GM23338 (cell line): ENCODE measurements at regions not wholly inside any gene's neighbourhood (a gene's known extent, or its start where the extent isn't known, plus 50 kb on each side); places are given as distances from the start of the nearest gene placed in this dataset.

Experiments
- ATAC-seq: fragments of 200-7000 bp; cut with Tn5 transposase; 3 replicates; pipeline ENCODE4 v1.9.1; 2020
- DNase-seq: peaks from one replicate; pipeline ENCODE4 v3.0.0-alpha.2; 2015; ENCODE audit warnings: low spot score
- H2AFZ ChIP-seq: fragments of 200-600 bp; sonication (generic); 2 replicates; pipeline ENCODE4 v1.8.0; 2016; ENCODE audit warnings: antibody characterized with exemption, mild to moderate bottlenecking, moderate library complexity
- H3F3A ChIP-seq: fragments of 200-600 bp; sonication (generic); replicated peaks from 2 replicates; pipeline ENCODE4 v1.8.0; 2017; ENCODE audit warnings: antibody characterized with exemption, mixed run types, low read depth
- H3K27ac ChIP-seq: fragments of 200-600 bp; sonication (generic); 2 replicates; pipeline ENCODE4 v1.6.1; 2016; ENCODE audit warnings: low read depth
- H3K27me3 ChIP-seq: fragments of 200-600 bp; sonication (generic); 2 replicates; pipeline ENCODE4 v1.8.0; 2016; ENCODE audit warnings: mild to moderate bottlenecking, mixed run types, moderate library complexity; ENCODE audit not compliant: insufficient read depth
- H3K36me3 ChIP-seq: fragments of 200-600 bp; sonication (generic); 2 replicates; pipeline ENCODE4 v1.8.0; 2016; ENCODE audit warnings: mild to moderate bottlenecking; ENCODE audit not compliant: insufficient read depth
- H3K4me1 ChIP-seq: fragments of 200-600 bp; sonication (generic); 2 replicates; pipeline ENCODE4 v1.8.0; 2016; ENCODE audit warnings: mild to moderate bottlenecking, moderate library complexity; ENCODE audit not compliant: insufficient read depth
- H3K4me2 ChIP-seq: fragments of 200-600 bp; sonication (generic); 2 replicates; pipeline ENCODE4 v1.7.1; 2017; ENCODE audit warnings: mixed run types
- H3K4me3 ChIP-seq: fragments of 200-600 bp; sonication (generic); 2 replicates; pipeline ENCODE4 v1.6.1; 2016; ENCODE audit warnings: mixed run types
- H3K79me2 ChIP-seq: fragments of 200-600 bp; sonication (generic); replicated peaks from 2 replicates; pipeline ENCODE4 v1.8.0; 2017; ENCODE audit warnings: mild to moderate bottlenecking; ENCODE audit not compliant: insufficient read depth
- H3K9me2 ChIP-seq: fragments of 200-600 bp; sonication (generic); 2 replicates; pipeline ENCODE4 v1.8.0; 2017; ENCODE audit not compliant: insufficient read depth
- H4K20me1 ChIP-seq: fragments of 200-600 bp; sonication (generic); replicated peaks from 2 replicates; pipeline ENCODE4 v1.8.0; 2017; ENCODE audit warnings: mild to moderate bottlenecking; ENCODE audit not compliant: insufficient read depth
- H3K27ac Mint-ChIP-seq: 2 replicates; pipeline ENCODE4 v1.8.0; 2020; ENCODE audit warnings: inconsistent platforms, mild to moderate bottlenecking, moderate library complexity, mixed read lengths
- H3K27me3 Mint-ChIP-seq: 3 replicates; pipeline ENCODE4 v1.8.0; 2022; ENCODE audit warnings: low read depth, mild to moderate bottlenecking, moderate library complexity, mixed read lengths, inconsistent platforms; ENCODE audit not compliant: insufficient read depth, poor library complexity
- H3K36me3 Mint-ChIP-seq: 3 replicates; pipeline ENCODE4 v1.8.0; 2021; ENCODE audit warnings: low read depth, mild to moderate bottlenecking, inconsistent platforms, moderate library complexity, mixed read lengths
- H3K4me1 Mint-ChIP-seq: 3 replicates; pipeline ENCODE4 v1.8.0; 2020; ENCODE audit warnings: mild to moderate bottlenecking, inconsistent platforms, mixed read lengths
- H3K4me3 Mint-ChIP-seq: 3 replicates; pipeline ENCODE4 v1.8.0; 2021; ENCODE audit warnings: moderate library complexity, mild to moderate bottlenecking, inconsistent platforms, mixed read lengths
- H3K9me3 Mint-ChIP-seq: 3 replicates; pipeline ENCODE4 v1.8.0; 2020; ENCODE audit warnings: moderate library complexity, mild to moderate bottlenecking, inconsistent platforms, mixed read lengths
- CREB1 ChIP-seq: fragments of 250-450 bp; sonication (Bioruptor Pico); IDR thresholded peaks from 2 replicates; pipeline ENCODE4 v1.5.0; 2020; ENCODE audit warnings: low read depth, mild to moderate bottlenecking, moderate library complexity
- EZH2 ChIP-seq: fragments of 200-600 bp; sonication (generic); IDR thresholded peaks from one replicate; pipeline ENCODE4 v1.8.0; 2017; ENCODE audit warnings: antibody characterized with exemption, mild to moderate bottlenecking, low read depth; ENCODE audit not compliant: unreplicated experiment
- EZH2phosphoT487 ChIP-seq: fragments of 200-600 bp; sonication (generic); IDR thresholded peaks from one replicate; pipeline ENCODE4 v1.8.1; 2018; ENCODE audit warnings: antibody characterized with exemption; ENCODE audit not compliant: unreplicated experiment
- JUNB ChIP-seq: IDR thresholded peaks from one replicate; pipeline ENCODE4 v1.6.1; 2016; ENCODE audit warnings: antibody characterized with exemption; ENCODE audit not compliant: unreplicated experiment
- NANOG ChIP-seq: IDR thresholded peaks from 2 replicates; pipeline ENCODE4 v1.6.1; 2016; ENCODE audit warnings: antibody characterized with exemption, borderline replicate concordance
- POLR2AphosphoS5 ChIP-seq: IDR thresholded peaks from 2 replicates; pipeline ENCODE4 v1.6.1; 2016; ENCODE audit warnings: antibody characterized with exemption, low read depth
- STAT1 ChIP-seq: IDR thresholded peaks from one replicate; pipeline ENCODE4 v1.6.1; 2016; ENCODE audit warnings: antibody characterized with exemption; ENCODE audit not compliant: unreplicated experiment
- ZNF114 ChIP-seq: fragments of 250-450 bp; sonication (Bioruptor Pico); IDR thresholded peaks from 2 replicates; pipeline ENCODE4 v1.5.0; 2020; ENCODE audit warnings: mild to moderate bottlenecking, moderate library complexity
- ZNF331 ChIP-seq: fragments of 250-450 bp; sonication (Bioruptor Pico); IDR thresholded peaks from 2 replicates; pipeline ENCODE4 v1.5.0; 2020; ENCODE audit warnings: low read depth, mild to moderate bottlenecking, moderate library complexity
- TF ChIP-seq, protein P1 (sequence below), 2 experiments: fragments of 200-600 bp in 1 of 2; sonication (generic) in 1 of 2; conservative IDR thresholded peaks; 2 replicates each; pipeline versions ENCODE4 v1.5.1 to v1.6.1; 2016 to 2017; ENCODE audit warnings: antibody characterized with exemption in 2 of 2, low read depth in 2 of 2, mild to moderate bottlenecking in 2 of 2, moderate library complexity in 1 of 2
- TF ChIP-seq, protein P2 (sequence below): IDR thresholded peaks from one replicate; pipeline ENCODE4 v1.6.1; 2018; ENCODE audit warnings: antibody characterized with exemption; ENCODE audit not compliant: unreplicated experiment
- TF ChIP-seq, protein P3 (sequence below): IDR thresholded peaks from 2 replicates; pipeline ENCODE4 v1.6.1; 2016; ENCODE audit warnings: antibody characterized with exemption
- TF ChIP-seq, protein P4 (sequence below): fragments of 250-450 bp; sonication (Bioruptor Pico); IDR thresholded peaks from 2 replicates; pipeline ENCODE4 v1.5.0; 2020; ENCODE audit warnings: mild to moderate bottlenecking, moderate library complexity

DNA sequence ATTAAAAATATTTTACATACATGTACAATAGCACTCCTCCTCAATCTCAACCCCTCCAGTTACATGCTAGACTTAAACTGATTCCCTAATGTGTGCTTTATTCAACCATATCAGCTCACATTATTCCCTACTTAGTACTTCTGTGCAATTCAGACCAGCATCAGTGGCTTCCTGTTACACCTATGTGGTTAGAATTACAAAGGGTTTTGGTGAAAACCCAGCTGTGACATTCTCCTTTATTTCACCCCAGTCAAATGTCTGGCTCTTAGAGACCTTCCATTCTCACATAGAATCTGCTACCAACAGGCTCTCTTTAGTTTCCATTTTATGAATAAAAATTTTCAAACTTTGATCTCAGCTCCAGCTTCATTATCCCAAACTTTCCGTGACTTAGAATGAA lies 85.2 kb upstream of the SLC7A11 start:
- Histone ChIP-seq H3K4me3 (no peak overlapping the region), H3K4me1 (no peaks in the 10 kb centered on the region), H3K27me3 (no peaks in the 10 kb centered on the region), H3K79me2 (no peaks in the 10 kb centered on the region), H2AFZ (no peak overlapping the region), H3K27ac (no peak overlapping the region), H4K20me1 (no peaks in the 10 kb centered on the region), H3K36me3 (no peaks in the 10 kb centered on the region), H3K9me2 (peaks cover 3% of the 10 kb centered on the region; the same call in 1 of the 2 replicates), H3K4me2 (no peak overlapping the region), H3F3A (no peaks in the 10 kb centered on the region)
- Mint-ChIP-seq H3K9me3 (peaks cover 3% of the 10 kb centered on the region; the same call in 1 of the 3 replicates), H3K27me3 (peaks cover 3% of the 10 kb centered on the region), H3K4me1 (peaks cover 10% of the 10 kb centered on the region), H3K4me3 (no peak overlapping the region), H3K36me3 (no peaks in the 10 kb centered on the region; the same call in 2 of the 3 replicates), H3K27ac (no peak overlapping the region)
- TF ChIP-seq ZNF331 (CRISPR knock-in tag): no peak
- TF ChIP-seq CREB1 (CRISPR knock-in tag): no peak
- TF ChIP-seq NANOG: no peak
- TF ChIP-seq, protein P1, sequence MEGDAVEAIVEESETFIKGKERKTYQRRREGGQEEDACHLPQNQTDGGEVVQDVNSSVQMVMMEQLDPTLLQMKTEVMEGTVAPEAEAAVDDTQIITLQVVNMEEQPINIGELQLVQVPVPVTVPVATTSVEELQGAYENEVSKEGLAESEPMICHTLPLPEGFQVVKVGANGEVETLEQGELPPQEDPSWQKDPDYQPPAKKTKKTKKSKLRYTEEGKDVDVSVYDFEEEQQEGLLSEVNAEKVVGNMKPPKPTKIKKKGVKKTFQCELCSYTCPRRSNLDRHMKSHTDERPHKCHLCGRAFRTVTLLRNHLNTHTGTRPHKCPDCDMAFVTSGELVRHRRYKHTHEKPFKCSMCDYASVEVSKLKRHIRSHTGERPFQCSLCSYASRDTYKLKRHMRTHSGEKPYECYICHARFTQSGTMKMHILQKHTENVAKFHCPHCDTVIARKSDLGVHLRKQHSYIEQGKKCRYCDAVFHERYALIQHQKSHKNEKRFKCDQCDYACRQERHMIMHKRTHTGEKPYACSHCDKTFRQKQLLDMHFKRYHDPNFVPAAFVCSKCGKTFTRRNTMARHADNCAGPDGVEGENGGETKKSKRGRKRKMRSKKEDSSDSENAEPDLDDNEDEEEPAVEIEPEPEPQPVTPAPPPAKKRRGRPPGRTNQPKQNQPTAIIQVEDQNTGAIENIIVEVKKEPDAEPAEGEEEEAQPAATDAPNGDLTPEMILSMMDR (conservative IDR thresholded peaks at IDR 0.05; ENCODE audit: low read depth in 2 of 2): no peak
- TF ChIP-seq, protein P2, sequence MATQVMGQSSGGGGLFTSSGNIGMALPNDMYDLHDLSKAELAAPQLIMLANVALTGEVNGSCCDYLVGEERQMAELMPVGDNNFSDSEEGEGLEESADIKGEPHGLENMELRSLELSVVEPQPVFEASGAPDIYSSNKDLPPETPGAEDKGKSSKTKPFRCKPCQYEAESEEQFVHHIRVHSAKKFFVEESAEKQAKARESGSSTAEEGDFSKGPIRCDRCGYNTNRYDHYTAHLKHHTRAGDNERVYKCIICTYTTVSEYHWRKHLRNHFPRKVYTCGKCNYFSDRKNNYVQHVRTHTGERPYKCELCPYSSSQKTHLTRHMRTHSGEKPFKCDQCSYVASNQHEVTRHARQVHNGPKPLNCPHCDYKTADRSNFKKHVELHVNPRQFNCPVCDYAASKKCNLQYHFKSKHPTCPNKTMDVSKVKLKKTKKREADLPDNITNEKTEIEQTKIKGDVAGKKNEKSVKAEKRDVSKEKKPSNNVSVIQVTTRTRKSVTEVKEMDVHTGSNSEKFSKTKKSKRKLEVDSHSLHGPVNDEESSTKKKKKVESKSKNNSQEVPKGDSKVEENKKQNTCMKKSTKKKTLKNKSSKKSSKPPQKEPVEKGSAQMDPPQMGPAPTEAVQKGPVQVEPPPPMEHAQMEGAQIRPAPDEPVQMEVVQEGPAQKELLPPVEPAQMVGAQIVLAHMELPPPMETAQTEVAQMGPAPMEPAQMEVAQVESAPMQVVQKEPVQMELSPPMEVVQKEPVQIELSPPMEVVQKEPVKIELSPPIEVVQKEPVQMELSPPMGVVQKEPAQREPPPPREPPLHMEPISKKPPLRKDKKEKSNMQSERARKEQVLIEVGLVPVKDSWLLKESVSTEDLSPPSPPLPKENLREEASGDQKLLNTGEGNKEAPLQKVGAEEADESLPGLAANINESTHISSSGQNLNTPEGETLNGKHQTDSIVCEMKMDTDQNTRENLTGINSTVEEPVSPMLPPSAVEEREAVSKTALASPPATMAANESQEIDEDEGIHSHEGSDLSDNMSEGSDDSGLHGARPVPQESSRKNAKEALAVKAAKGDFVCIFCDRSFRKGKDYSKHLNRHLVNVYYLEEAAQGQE: no peak
- TF ChIP-seq, protein P3, sequence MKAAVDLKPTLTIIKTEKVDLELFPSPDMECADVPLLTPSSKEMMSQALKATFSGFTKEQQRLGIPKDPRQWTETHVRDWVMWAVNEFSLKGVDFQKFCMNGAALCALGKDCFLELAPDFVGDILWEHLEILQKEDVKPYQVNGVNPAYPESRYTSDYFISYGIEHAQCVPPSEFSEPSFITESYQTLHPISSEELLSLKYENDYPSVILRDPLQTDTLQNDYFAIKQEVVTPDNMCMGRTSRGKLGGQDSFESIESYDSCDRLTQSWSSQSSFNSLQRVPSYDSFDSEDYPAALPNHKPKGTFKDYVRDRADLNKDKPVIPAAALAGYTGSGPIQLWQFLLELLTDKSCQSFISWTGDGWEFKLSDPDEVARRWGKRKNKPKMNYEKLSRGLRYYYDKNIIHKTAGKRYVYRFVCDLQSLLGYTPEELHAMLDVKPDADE: no peak
- TF ChIP-seq EZH2: no peak
- TF ChIP-seq STAT1: no peak
- no peak for TF ChIP-seq EZH2phosphoT487
- TF ChIP-seq, protein P4, sequence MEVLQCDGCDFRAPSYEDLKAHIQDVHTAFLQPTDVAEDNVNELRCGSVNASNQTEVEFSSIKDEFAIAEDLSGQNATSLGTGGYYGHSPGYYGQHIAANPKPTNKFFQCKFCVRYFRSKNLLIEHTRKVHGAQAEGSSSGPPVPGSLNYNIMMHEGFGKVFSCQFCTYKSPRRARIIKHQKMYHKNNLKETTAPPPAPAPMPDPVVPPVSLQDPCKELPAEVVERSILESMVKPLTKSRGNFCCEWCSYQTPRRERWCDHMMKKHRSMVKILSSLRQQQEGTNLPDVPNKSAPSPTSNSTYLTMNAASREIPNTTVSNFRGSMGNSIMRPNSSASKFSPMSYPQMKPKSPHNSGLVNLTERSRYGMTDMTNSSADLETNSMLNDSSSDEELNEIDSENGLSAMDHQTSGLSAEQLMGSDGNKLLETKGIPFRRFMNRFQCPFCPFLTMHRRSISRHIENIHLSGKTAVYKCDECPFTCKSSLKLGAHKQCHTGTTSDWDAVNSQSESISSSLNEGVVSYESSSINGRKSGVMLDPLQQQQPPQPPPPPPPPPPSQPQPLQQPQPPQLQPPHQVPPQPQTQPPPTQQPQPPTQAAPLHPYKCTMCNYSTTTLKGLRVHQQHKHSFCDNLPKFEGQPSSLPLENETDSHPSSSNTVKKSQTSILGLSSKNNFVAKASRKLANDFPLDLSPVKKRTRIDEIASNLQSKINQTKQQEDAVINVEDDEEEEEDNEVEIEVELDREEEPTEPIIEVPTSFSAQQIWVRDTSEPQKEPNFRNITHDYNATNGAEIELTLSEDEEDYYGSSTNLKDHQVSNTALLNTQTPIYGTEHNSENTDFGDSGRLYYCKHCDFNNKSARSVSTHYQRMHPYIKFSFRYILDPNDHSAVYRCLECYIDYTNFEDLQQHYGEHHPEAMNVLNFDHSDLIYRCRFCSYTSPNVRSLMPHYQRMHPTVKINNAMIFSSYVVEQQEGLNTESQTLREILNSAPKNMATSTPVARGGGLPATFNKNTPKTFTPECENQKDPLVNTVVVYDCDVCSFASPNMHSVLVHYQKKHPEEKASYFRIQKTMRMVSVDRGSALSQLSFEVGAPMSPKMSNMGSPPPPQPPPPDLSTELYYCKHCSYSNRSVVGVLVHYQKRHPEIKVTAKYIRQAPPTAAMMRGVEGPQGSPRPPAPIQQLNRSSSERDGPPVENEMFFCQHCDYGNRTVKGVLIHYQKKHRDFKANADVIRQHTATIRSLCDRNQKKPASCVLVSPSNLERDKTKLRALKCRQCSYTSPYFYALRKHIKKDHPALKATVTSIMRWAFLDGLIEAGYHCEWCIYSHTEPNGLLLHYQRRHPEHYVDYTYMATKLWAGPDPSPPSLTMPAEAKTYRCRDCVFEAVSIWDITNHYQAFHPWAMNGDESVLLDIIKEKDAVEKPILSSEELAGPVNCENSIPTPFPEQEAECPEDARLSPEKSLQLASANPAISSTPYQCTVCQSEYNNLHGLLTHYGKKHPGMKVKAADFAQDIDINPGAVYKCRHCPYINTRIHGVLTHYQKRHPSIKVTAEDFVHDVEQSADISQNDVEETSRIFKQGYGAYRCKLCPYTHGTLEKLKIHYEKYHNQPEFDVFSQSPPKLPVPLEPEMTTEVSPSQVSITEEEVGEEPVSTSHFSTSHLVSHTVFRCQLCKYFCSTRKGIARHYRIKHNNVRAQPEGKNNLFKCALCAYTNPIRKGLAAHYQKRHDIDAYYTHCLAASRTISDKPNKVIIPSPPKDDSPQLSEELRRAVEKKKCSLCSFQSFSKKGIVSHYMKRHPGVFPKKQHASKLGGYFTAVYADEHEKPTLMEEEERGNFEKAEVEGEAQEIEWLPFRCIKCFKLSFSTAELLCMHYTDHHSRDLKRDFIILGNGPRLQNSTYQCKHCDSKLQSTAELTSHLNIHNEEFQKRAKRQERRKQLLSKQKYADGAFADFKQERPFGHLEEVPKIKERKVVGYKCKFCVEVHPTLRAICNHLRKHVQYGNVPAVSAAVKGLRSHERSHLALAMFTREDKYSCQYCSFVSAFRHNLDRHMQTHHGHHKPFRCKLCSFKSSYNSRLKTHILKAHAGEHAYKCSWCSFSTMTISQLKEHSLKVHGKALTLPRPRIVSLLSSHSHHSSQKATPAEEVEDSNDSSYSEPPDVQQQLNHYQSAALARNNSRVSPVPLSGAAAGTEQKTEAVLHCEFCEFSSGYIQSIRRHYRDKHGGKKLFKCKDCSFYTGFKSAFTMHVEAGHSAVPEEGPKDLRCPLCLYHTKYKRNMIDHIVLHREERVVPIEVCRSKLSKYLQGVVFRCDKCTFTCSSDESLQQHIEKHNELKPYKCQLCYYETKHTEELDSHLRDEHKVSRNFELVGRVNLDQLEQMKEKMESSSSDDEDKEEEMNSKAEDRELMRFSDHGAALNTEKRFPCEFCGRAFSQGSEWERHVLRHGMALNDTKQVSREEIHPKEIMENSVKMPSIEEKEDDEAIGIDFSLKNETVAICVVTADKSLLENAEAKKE (CRISPR knock-in tag): no peak
- no peak for TF ChIP-seq JUNB
- TF ChIP-seq ZNF114 (CRISPR knock-in tag): no peak
- no peak for TF ChIP-seq POLR2AphosphoS5
- ATAC-seq (peak; percentile 52), DNase-seq (peak; percentile 26)
